Natural killer cell treated with Interleukin-12 subunit alpha and Interleukin-12 subunit beta and Interleukin-15 and Interleukin-18, amount 100 ng/mL, for 72 hours (primary cell): ENCODE measurements at regions not wholly inside any gene's neighbourhood (a gene's known extent, or its start where the extent isn't known, plus 50 kb on each side); places are given as distances from the start of the nearest gene placed in this dataset.

ENCODE experiments used
- ATAC-seq, 2 donors: fragments of 150-1000 bp; cut with Tn5 transposase in 1 of 2; sonication (Bioruptor Pico), chemical (Tn5 transposase) in 1 of 2; 2 replicates each; pipeline ENCODE4 v1.10.0; 2021
- DNase-seq: peaks from one replicate; pipeline ENCODE4 v3.0.0; 2022; ENCODE audit warnings: low spot score
- H3K27ac Mint-ChIP-seq, 2 donors: 1 replicate in 1 of 2; 2 replicates in 1 of 2; pipeline ENCODE4 v1.8.0; 2022; ENCODE audit warnings: mixed read lengths in 2 of 2, mild to moderate bottlenecking in 1 of 2, moderate library complexity in 1 of 2
- H3K27me3 Mint-ChIP-seq, 2 donors: 1 replicate in 1 of 2; 2 replicates in 1 of 2; pipeline ENCODE4 v1.8.0; 2022; ENCODE audit warnings: mixed read lengths in 2 of 2
- H3K36me3 Mint-ChIP-seq: one replicate; pipeline ENCODE4 v1.8.0; 2022; ENCODE audit warnings: mixed read lengths
- H3K4me1 Mint-ChIP-seq, 2 donors: 1 replicate in 1 of 2; 2 replicates in 1 of 2; pipeline ENCODE4 v1.8.0; 2022; ENCODE audit warnings: low read depth in 2 of 2, mixed read lengths in 2 of 2, mild to moderate bottlenecking in 1 of 2
- H3K4me3 Mint-ChIP-seq: one replicate; pipeline ENCODE4 v1.8.0; 2022; ENCODE audit warnings: mixed read lengths
- H3K9me3 Mint-ChIP-seq: 2 replicates; pipeline ENCODE4 v1.8.0; 2022; ENCODE audit warnings: mixed read lengths

DNA sequence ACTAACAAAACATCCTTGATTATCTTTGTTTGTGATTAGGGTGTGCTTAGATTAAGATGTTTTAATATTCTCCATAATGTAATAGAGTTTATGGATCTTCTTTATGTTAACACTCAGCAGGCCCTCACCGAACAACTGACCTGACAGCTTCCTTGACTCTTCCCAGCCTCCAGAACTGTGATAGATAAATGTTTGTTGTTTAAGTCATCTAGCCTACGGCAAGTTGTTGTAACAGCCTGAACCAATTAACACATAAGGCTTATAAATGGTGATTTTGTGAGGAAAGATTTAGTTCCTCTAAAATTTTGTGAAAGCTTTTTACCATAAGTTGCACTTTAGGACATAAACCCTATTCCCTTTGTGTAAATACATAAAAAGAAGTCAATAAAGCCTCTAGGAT, 156.5 kb upstream of the DCN start:
- Mint-ChIP-seq H3K27me3 (peaks cover 19 to 27% of the 10 kb centered on the region in 2 donors), H3K4me1 (no peaks in the 10 kb centered on the region), H3K9me3 (no peaks in the 10 kb centered on the region), H3K27ac (no peak overlapping the region), H3K36me3 (no peaks in the 10 kb centered on the region), H3K4me3 (no peak overlapping the region)
- DNase-seq, result no peak
- no peak for ATAC-seq

DNA sequence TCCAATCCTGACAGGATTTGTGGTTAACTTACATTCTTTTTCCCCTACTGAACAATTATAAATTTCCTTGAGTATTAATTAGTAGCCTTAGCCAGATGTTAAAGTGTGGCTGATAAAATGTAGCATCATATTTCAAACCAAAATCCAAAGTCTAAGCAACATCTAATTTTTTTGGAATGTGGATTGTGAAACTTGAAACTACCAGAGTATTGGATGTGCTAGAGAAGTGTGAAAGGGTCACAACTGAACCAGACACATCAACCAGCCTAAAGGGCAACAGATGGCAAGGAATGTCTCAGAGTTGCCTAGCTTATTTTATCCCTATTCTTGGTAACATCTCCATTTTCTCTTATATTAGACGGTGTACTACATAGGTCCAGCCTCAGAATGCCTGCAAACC, 153.1 kb upstream of the DCN start:
- no peaks in the 10 kb centered on the region for H3K4me1 Mint-ChIP-seq
- no peak overlapping the region for H3K4me3 Mint-ChIP-seq
- H3K36me3 Mint-ChIP-seq, result no peaks in the 10 kb centered on the region
- ATAC-seq, result no peak
- no peaks in the 10 kb centered on the region for H3K9me3 Mint-ChIP-seq
- no peak for DNase-seq
- no peak overlapping the region for H3K27ac Mint-ChIP-seq
- H3K27me3 Mint-ChIP-seq, result peaks cover 22 to 44% of the 10 kb centered on the region in 2 donors

DNA sequence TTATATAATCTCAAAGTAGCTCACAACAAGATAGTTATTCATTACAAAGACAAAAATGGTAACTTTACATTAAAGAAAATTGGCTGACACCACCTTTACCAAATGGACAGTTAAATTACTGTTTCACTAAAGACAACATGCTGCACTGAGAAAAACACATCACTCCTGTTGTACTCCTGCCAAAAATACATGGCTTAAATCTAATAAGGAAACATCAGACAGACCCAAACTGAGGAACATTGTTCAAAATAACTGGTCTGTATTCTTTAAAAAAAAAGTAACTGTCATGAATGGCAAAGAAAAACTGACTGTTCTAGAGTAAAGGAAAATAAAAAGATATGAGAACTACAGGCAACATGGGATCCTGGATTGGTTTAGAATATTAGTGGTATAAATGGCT, 151.3 kb upstream of the DCN start:
- Mint-ChIP-seq H3K27me3 (peaks cover 17 to 29% of the 10 kb centered on the region in 2 donors), H3K9me3 (no peaks in the 10 kb centered on the region), H3K4me1 (no peaks in the 10 kb centered on the region), H3K36me3 (no peaks in the 10 kb centered on the region), H3K4me3 (no peak overlapping the region), H3K27ac (no peak overlapping the region)
- DNase-seq (no peak), ATAC-seq (no peak)

DNA sequence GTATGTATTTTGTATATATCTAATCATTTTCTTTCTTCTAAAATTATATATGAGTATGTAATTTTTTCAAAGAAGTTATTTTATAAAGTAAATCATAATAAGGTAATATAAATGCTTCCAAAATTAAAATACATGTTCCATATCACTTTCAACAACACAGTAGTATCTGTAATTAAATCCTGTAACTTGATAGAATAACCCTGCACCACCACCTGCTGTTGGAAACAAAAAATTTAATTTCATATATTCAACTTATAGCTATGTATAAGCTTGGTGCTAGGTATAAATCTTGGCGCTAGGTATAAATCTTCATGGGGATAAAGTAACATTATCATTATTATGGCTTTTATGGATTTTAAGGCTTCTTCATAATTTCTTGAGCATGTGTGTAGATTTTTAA, 149.7 kb upstream of the DCN start:
- Mint-ChIP-seq H3K4me3 (no peak overlapping the region), H3K36me3 (no peaks in the 10 kb centered on the region), H3K27me3 (peaks cover 17 to 27% of the 10 kb centered on the region in 2 donors), H3K4me1 (no peaks in the 10 kb centered on the region), H3K27ac (no peak overlapping the region), H3K9me3 (no peaks in the 10 kb centered on the region)
- DNase-seq (no peak), ATAC-seq (no peak)

DNA sequence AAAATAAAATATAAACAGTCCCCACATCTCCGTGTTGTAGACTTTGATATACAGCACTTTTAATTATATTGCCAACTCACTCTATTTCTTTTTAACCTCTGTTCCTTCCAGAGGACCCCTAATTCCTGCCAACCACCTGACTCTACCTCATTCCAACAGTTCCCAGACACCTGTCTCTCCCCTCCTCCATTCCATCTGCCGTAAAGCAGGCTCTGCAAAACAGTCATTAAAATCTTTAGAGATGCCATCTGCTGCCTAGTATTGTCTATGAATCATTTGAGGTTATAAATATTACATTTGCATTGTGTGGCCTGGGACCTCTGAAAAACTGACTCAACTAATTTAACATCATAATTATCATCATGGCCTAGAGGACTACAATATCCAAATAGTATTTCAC, 148.8 kb upstream of the DCN start:
- no peak for ATAC-seq
- no peaks in the 10 kb centered on the region for H3K36me3 Mint-ChIP-seq
- peaks cover 15 to 27% of the 10 kb centered on the region in 2 donors for H3K27me3 Mint-ChIP-seq

DNA sequence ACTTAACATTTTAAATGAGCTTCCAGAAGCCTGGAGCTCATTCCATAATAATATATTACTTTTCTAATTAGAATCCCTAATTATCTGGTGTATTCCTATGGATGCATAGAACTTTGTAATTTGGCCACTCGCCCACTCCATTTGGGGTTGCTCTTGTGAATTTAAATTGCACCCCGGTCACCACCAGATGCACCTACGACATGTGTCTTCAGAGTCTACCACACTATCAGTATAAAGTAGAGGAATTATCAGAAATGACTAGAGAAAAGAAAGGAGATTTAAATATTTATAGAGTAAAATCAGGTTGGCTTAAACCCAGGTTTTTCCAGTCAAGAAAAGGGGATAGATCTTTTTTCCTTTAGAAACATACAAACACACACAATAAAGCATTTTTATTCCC, 145.8 kb upstream of the DCN start:
- DNase-seq (no peak), ATAC-seq (no peak)
- H3K36me3 Mint-ChIP-seq, result no peaks in the 10 kb centered on the region
- peaks cover 7 to 10% of the 10 kb centered on the region in 2 donors for H3K27me3 Mint-ChIP-seq
- no peaks in the 10 kb centered on the region for H3K4me1 Mint-ChIP-seq
- H3K4me3 Mint-ChIP-seq, result no peak overlapping the region
- H3K27ac Mint-ChIP-seq, result no peak overlapping the region
- H3K9me3 Mint-ChIP-seq, result no peaks in the 10 kb centered on the region

More for the DNA sequence above, 148.8 kb upstream of the DCN start:
- H3K4me1 Mint-ChIP-seq, result no peaks in the 10 kb centered on the region
- no peak for DNase-seq
- no peaks in the 10 kb centered on the region for H3K9me3 Mint-ChIP-seq
- no peak overlapping the region for H3K4me3 Mint-ChIP-seq
- no peak overlapping the region for H3K27ac Mint-ChIP-seq

DNA sequence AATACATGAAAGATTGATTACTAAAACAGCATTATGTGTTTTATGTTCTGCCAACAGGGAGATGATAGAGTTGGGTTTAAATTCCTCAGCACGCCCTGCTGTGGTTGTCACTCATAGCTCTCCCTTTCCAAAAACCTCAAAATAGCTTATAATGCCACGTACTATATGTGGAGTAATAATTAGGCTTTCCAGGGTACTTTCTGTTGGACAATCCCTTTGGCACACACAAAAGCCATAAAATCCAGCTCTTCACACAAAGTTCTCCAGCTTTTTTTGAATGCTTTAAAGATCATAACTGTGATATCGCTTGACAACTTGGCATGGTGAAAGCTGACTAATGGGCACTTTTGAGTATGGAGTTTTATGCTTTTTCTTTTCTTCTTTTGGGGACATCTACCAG, 145.3 kb upstream of the DCN start:
- Mint-ChIP-seq H3K9me3 (no peaks in the 10 kb centered on the region), H3K4me1 (no peaks in the 10 kb centered on the region), H3K27ac (no peak overlapping the region), H3K36me3 (no peaks in the 10 kb centered on the region), H3K4me3 (no peak overlapping the region), H3K27me3 (peaks cover 7% of the 10 kb centered on the region in 2 donors)
- no peak for DNase-seq
- ATAC-seq, result no peak

DNA sequence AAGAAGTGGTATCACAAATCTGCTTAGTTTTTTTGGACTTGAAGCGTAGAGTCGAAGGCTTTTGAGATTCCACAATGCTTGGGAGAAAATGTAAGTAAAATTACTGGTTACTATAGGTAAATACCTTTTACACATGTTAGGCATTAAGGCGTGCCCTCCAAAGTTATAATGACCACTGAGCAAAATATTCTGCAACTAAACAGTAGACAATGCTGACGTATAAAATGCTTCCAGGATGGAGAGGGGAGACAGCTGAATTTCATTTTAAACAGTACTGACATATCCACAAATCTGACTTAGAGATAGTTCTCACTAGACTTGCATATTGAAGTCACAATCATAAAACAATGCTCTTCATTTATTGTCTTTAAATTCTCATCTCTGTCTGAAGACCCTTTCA, 144.5 kb upstream of the DCN start:
- no peaks in the 10 kb centered on the region for H3K4me1 Mint-ChIP-seq
- no peak for ATAC-seq

DNA sequence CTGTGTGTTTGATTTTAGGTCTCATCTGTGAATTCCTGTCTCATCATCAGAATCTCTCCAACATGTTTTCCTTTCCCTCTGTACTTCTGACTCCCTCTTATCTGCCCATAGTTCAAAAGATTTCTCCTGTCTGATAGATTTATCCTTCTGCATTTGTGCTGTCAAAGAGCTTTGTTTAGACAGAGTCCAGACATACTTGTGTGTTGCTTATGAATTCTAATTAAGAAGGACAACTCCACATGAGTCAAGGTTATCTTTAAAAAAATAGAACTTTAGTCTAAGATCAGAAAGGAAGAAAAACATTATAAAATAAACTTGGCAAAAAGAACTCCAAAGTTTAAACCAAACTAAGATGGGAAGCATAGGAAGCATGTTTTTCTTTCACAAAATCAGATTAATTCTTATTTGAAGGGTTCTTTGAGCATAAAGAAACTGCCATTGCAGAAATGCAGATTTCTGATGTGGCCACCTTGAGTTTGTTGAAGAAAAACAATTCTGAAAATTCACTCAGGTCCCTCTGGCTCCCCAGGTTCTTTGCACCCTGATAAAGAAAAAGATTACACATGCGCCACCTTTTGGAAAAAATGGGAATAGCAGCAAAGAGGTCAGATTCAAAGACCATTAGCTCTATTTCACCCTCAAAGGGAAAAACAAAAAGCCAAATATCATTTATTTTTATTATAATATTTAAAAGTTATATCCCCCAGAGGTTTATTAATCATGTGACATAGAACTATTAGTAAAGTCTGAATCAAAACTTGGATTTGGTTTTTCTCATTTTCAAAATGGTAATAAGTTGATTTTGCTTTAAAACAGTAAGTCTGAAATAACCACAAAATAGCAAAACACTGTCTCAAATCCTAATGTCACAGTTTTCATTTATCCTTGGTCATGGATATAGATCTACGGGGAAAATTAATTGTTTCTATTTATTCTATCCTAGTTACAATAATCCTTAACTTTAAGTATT, 143.7 kb upstream of the DCN start:
- Mint-ChIP-seq H3K27me3 (peaks cover 3 to 5% of the 10 kb centered on the region in 2 donors), H3K4me3 (no peak overlapping the region), H3K9me3 (no peaks in the 10 kb centered on the region), H3K27ac (no peak overlapping the region), H3K36me3 (no peaks in the 10 kb centered on the region), H3K4me1 (no peaks in the 10 kb centered on the region)
- ATAC-seq (no peak), DNase-seq (no peak)

More for the DNA sequence above, 144.5 kb upstream of the DCN start:
- Mint-ChIP-seq H3K9me3 (no peaks in the 10 kb centered on the region), H3K27ac (no peak overlapping the region), H3K27me3 (peaks cover 7% of the 10 kb centered on the region in 2 donors), H3K4me3 (no peak overlapping the region), H3K36me3 (no peaks in the 10 kb centered on the region)
- no peak for DNase-seq

DNA sequence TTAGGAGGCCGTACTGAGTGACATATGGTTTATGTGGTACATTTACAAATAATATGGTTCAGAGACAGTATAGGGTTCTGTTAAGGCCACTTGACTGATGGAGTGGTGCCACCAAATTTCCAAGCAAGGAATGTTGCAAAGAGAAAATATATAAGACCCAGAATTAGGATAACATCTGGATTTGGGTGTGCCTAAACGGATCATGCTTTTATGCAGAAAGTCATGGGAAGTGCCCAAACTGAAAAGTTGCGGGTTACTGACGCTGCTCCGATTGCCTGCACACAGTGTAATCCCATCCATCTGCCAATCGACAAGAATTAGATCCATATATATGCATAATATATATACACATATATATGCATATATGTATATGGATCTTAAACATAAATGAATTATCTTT, 138.4 kb upstream of the DCN start:
- no peak overlapping the region for H3K27ac Mint-ChIP-seq
- no peak for DNase-seq
- H3K4me3 Mint-ChIP-seq, result no peak overlapping the region
- H3K27me3 Mint-ChIP-seq, result peaks cover 4 to 7% of the 10 kb centered on the region in 2 donors
- ATAC-seq, result no peak
- H3K9me3 Mint-ChIP-seq, result no peaks in the 10 kb centered on the region
- no peaks in the 10 kb centered on the region for H3K4me1 Mint-ChIP-seq
- H3K36me3 Mint-ChIP-seq, result no peaks in the 10 kb centered on the region

DNA sequence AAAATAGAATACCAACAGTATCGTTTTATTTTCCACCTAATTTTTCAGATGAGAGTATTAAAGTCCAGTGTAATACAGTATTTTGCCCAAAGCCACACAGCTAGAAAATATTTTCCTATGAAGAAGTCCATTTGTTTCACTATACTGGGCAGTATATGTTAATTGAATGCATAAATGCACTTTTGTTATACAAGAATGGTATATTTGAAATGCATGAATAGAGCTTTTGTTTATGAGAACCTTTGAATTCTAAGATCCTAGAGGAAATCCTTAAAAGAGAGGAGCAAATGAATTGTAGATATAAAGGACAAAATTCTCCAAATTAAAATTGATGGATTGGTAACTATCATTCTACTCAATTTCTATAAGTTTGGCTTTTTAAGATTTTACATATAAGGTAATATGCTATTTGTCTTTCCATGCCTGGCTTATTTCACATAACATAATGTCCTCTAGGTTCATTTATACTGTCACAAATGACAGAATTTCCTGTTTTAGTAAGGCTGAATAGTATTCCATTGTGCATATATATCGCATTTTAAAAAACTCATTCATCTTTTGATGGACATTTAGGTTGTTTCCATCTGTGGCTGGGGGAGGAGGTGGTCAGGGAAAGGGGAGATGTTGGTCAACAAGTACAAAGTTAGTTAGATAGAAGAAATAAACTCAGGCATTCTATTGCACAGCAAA, 136.6 kb upstream of the DCN start:
- Mint-ChIP-seq H3K9me3 (peaks cover 5% of the 10 kb centered on the region), H3K4me3 (no peak overlapping the region), H3K4me1 (no peaks in the 10 kb centered on the region), H3K27me3 (peaks cover 7 to 12% of the 10 kb centered on the region in 2 donors), H3K27ac (no peak overlapping the region), H3K36me3 (no peaks in the 10 kb centered on the region)
- no peak for DNase-seq
- no peak for ATAC-seq

DNA sequence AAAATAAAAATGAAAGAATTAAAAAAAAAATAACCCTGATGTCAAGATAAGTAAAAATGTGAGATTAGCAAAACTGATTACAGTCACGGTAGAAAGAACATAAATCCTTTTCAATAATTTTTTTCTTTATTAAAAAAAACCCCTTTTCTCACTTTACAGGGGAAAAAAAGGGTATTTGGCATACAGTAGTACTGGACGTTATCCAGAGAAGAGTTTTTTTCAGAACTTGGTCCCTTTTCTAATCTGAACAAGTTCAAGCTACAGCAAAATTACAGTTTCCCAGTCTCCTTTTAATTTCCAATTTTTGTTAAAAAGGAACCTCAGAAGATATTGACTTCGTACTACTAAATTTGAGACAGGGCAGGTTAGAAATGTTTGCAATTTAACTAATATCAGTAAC, 134.7 kb upstream of the DCN start:
- H3K36me3 Mint-ChIP-seq, result no peaks in the 10 kb centered on the region
- H3K27ac Mint-ChIP-seq, result no peak overlapping the region
- peaks cover 5% of the 10 kb centered on the region for H3K9me3 Mint-ChIP-seq
- H3K27me3 Mint-ChIP-seq, result peaks cover 10 to 19% of the 10 kb centered on the region in 2 donors
- H3K4me1 Mint-ChIP-seq, result no peaks in the 10 kb centered on the region
- no peak for DNase-seq
- no peak overlapping the region for H3K4me3 Mint-ChIP-seq
- ATAC-seq, result no peak

DNA sequence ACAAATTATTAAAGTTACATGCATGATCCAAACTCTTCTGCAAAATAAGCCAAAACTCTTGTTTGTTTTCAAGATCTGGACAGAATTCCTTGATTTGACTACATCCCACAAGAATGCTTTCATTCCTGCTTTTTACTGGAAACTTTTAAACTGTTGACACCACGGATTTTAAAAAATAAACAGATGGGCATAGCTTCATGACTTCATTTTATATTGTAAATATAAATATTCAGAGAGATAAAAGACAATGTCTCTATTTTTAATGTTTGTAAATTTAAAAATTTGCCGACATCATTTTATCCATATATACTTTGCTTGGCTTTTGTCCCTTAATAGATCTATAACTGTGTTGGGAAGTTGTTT, 134.3 kb upstream of the DCN start:
- H3K27me3 Mint-ChIP-seq, result peaks cover 11 to 23% of the 10 kb centered on the region in 2 donors
- no peak for DNase-seq

DNA sequence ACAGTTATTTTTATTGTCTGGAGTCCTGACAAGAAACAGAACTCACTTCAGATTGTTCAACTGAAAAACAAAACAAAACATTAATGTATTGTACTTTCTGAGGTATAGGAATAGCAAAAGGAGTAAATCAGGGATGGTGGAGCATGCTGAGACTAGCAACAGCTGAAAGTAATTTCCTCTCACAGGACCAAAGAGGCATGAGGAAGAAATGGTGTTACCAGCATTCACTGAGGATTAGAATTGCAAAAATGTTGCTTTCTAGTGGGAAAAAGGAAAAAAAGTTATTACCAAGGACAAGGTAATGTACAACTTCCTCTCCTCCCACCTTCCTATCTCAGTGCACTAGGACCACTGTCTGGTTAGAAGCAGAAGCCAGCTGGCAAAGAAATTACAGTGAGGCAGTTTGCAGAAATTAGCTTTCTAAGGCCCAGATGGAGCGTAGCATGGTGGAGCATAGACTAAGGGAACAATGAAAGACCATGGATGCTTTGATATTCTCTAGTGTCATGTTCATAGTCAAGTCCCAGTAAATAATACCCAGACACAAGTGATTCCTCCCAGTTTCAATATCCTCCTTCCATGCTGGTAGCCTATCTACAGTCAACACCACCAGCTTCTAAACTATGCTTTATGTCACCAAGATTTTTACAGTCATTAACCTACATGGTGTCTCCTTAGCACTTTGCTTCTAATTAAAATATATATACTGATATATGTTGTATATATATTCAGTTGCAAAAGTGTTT, 133.7 kb upstream of the DCN start:
- ATAC-seq (no peak), DNase-seq (no peak)
- Mint-ChIP-seq H3K27me3 (peaks cover 13 to 25% of the 10 kb centered on the region in 2 donors), H3K4me3 (no peak overlapping the region), H3K36me3 (no peaks in the 10 kb centered on the region), H3K27ac (no peak overlapping the region), H3K4me1 (no peaks in the 10 kb centered on the region), H3K9me3 (peaks cover 5% of the 10 kb centered on the region)

More for the DNA sequence above, 134.3 kb upstream of the DCN start:
- Mint-ChIP-seq H3K4me1 (no peaks in the 10 kb centered on the region), H3K36me3 (no peaks in the 10 kb centered on the region), H3K9me3 (peaks cover 5% of the 10 kb centered on the region), H3K4me3 (no peak overlapping the region), H3K27ac (no peak overlapping the region)
- ATAC-seq, result no peak
